ENCODE measurements at regions not wholly inside any gene's neighbourhood (a gene's known extent, or its start where the extent isn't known, plus 50 kb on each side); places are given as distances from the start of the nearest gene placed in this dataset.

DNA sequence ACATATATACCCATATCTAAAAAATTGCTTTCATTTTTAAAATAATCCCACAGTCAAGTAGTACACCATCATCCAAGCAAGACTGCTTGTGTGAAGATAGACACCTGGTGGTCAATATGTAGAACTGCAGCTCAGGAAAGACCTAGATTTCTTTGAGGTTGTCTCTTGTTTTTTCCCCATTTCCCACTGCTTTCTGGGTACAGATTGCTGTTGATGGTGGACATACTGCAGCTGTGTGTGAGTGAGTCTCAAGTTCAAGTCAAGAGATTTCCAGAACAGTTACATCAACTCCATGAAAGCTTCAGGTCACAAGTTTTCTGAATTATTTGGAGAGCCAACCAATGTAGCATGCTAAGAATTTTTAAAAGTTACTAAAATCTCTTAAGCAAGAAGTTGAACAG lies 306.4 kb downstream of the DUSP10 start:
- H3K4me2 ChIP-seq (replicated peaks; ENCODE audit: low read depth, low read length, poor library complexity, severe bottlenecking): no peak overlapping the region
- no peaks in the 10 kb centered on the region for H4K20me1 ChIP-seq (ENCODE audit: control insufficient read depth, insufficient read depth, low read length, poor library complexity, severe bottlenecking)
- H3K27ac ChIP-seq (ENCODE audit: low read length in 2 of 2): no peak overlapping the region
- peaks cover 9% of the 10 kb centered on the region for H3K27me3 Mint-ChIP-seq
- no peak overlapping the region for H3K27ac Mint-ChIP-seq
- H3K9me3 ChIP-seq (ENCODE audit: control extremely low read depth in 1 of 3, control insufficient read depth in 2 of 3, insufficient read depth in 1 of 3, low read length in 2 of 3): no peaks in the 10 kb centered on the region
- H3K4me1 ChIP-seq (ENCODE audit: control insufficient read depth in 2 of 2, insufficient read depth in 2 of 2, low read length in 2 of 2): peaks cover 10 to 11% of the 10 kb centered on the region in 2 donors
- H3K4me3 ChIP-seq (ENCODE audit: control extremely low read depth in 1 of 5, extremely low read depth in 1 of 5, insufficient read depth in 1 of 5, low read depth in 2 of 5, low read length in 4 of 5): no peak overlapping the region
- ATAC-seq (ENCODE audit: low read depth) (peak; percentile 56), DNase-seq (peak; percentile 62)
- intact Hi-C loops (cut with micrococcal nuclease): loop anchor here (1.0 to 2.0 kb wide), 3 partner anchors 173 to 561 kb away; no protein-coding TSS in a partner anchor
- H2AFZ ChIP-seq (ENCODE audit: insufficient read depth, low read depth, low read length, poor library complexity, severe bottlenecking): no peak overlapping the region
- H3K9ac ChIP-seq (ENCODE audit: low read length): no peak overlapping the region
- H3K27me3 ChIP-seq (replicated peaks in 1 of 4; ENCODE audit: control extremely low read depth in 1 of 4, control insufficient read depth in 3 of 4, insufficient read depth in 4 of 4, low read length in 3 of 4): no peaks in the 10 kb centered on the region
- no peaks in the 10 kb centered on the region for H3K9me3 Mint-ChIP-seq (ENCODE audit: insufficient read depth)
- H3K79me2 ChIP-seq (ENCODE audit: control insufficient read depth, insufficient read depth, low read length): no peaks in the 10 kb centered on the region
- TF ChIP-seq EZH2 (IDR thresholded peaks at IDR 0.05; ENCODE audit: borderline replicate concordance, insufficient read depth, low read depth, low read length, poor library complexity, severe bottlenecking): no peak
- TF ChIP-seq, protein P1, sequence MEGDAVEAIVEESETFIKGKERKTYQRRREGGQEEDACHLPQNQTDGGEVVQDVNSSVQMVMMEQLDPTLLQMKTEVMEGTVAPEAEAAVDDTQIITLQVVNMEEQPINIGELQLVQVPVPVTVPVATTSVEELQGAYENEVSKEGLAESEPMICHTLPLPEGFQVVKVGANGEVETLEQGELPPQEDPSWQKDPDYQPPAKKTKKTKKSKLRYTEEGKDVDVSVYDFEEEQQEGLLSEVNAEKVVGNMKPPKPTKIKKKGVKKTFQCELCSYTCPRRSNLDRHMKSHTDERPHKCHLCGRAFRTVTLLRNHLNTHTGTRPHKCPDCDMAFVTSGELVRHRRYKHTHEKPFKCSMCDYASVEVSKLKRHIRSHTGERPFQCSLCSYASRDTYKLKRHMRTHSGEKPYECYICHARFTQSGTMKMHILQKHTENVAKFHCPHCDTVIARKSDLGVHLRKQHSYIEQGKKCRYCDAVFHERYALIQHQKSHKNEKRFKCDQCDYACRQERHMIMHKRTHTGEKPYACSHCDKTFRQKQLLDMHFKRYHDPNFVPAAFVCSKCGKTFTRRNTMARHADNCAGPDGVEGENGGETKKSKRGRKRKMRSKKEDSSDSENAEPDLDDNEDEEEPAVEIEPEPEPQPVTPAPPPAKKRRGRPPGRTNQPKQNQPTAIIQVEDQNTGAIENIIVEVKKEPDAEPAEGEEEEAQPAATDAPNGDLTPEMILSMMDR (IDR thresholded peaks at IDR 0.05): peak; percentile 96
- H3K4me1 Mint-ChIP-seq: peaks cover 18% of the 10 kb centered on the region
- H3K36me3 ChIP-seq (replicated peaks in 1 of 2; ENCODE audit: control extremely low read depth in 1 of 2, control insufficient read depth in 1 of 2, extremely low read depth in 1 of 2, insufficient read depth in 2 of 2, low read length in 1 of 2): no peaks in the 10 kb centered on the region
- H3K4me3 Mint-ChIP-seq: no peak overlapping the region
- POLR2A ChIA-PET: no interaction called here
- CTCF ChIA-PET: interaction anchor here (0.7 to 6.6 kb wide), 39 partner anchors 9 to 1019 kb away, joined by 3 to 114 read pairs (median 3); partner anchors contain the start of gene HLX

DNA sequence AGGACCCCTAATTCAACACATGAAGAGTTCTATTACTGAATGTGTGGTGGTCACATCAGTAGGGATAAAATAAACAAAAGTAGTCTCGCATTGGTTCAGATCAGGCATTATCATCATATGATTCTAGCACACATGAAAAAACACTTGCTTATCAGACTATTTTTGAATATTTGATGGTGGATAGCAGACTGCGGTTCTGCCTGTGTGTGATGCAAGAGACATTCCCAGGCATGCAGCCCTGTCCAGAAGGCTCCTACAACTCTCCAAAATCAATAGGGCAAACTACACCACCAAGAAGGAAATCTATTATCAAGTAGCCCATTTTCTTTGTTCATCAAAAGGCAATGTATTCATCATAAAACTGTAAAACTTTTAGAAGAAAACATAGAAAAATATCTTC lies 304.7 kb downstream of the DUSP10 start:
- Histone ChIP-seq H3K4me3 (ENCODE audit: control extremely low read depth in 1 of 5, extremely low read depth in 1 of 5, insufficient read depth in 1 of 5, low read depth in 2 of 5, low read length in 4 of 5) (no peak overlapping the region), H2AFZ (ENCODE audit: insufficient read depth, low read depth, low read length, poor library complexity, severe bottlenecking) (no peak overlapping the region), H3K27me3 (replicated peaks in 1 of 4; ENCODE audit: control extremely low read depth in 1 of 4, control insufficient read depth in 3 of 4, insufficient read depth in 4 of 4, low read length in 3 of 4) (no peaks in the 10 kb centered on the region), H3K27ac (ENCODE audit: low read length in 2 of 2) (no peak overlapping the region), H3K4me2 (replicated peaks; ENCODE audit: low read depth, low read length, poor library complexity, severe bottlenecking) (no peak overlapping the region), H3K9me3 (ENCODE audit: control extremely low read depth in 1 of 3, control insufficient read depth in 2 of 3, insufficient read depth in 1 of 3, low read length in 2 of 3) (no peaks in the 10 kb centered on the region), H4K20me1 (ENCODE audit: control insufficient read depth, insufficient read depth, low read length, poor library complexity, severe bottlenecking) (no peaks in the 10 kb centered on the region), H3K9ac (ENCODE audit: low read length) (no peak overlapping the region), H3K36me3 (replicated peaks in 1 of 2; ENCODE audit: control extremely low read depth in 1 of 2, control insufficient read depth in 1 of 2, extremely low read depth in 1 of 2, insufficient read depth in 2 of 2, low read length in 1 of 2) (no peaks in the 10 kb centered on the region), H3K79me2 (ENCODE audit: control insufficient read depth, insufficient read depth, low read length) (no peaks in the 10 kb centered on the region), H3K4me1 (ENCODE audit: control insufficient read depth in 2 of 2, insufficient read depth in 2 of 2, low read length in 2 of 2) (peaks cover 11 to 13% of the 10 kb centered on the region in 2 donors)
- TF ChIP-seq, protein P1 (IDR thresholded peaks at IDR 0.05): no peak
- no peak for TF ChIP-seq EZH2 (IDR thresholded peaks at IDR 0.05; ENCODE audit: borderline replicate concordance, insufficient read depth, low read depth, low read length, poor library complexity, severe bottlenecking)
- peaks cover 21% of the 10 kb centered on the region for H3K4me1 Mint-ChIP-seq
- CTCF ChIA-PET: no interaction called here
- H3K27me3 Mint-ChIP-seq: peaks cover 6% of the 10 kb centered on the region
- whole genome bisulfite sequencing (ENCODE audit: insufficient coverage): no CpG with 5 or more reads among the region's 2 CpGs
- H3K4me3 Mint-ChIP-seq: no peak overlapping the region
- POLR2A ChIA-PET: no interaction called here
- intact Hi-C loops (cut with micrococcal nuclease): no loop called here
- ATAC-seq (ENCODE audit: low read depth) (no peak), DNase-seq (no peak)
- no peak overlapping the region for H3K27ac Mint-ChIP-seq
- no peaks in the 10 kb centered on the region for H3K9me3 Mint-ChIP-seq (ENCODE audit: insufficient read depth)

Data from B cell (primary cell).